NCI-H146 treated with DMSO at 0.1 percent for 48 hours (cell line): ENCODE measurements at regions not wholly inside any gene's neighbourhood (a gene's known extent, or its start where the extent isn't known, plus 50 kb on each side); places are given as distances from the start of the nearest gene placed in this dataset.

Experiments used
- DNase-seq: peaks from one replicate; lab custom pipeline; 2025; ENCODE audit not compliant: unreplicated experiment; lab: John Stamatoyannopoulos, UW

GRCh38 chr9:97747201-97747965 lies 50.2 kb upstream of the XPA start:
- DNase-seq = no peak

- no peak for DNase-seq
Observed at GRCh38 chr9:97748525-97748924, 51.4 kb upstream of the XPA start.

GRCh38 chr9:97749928-97750327 lies 52.8 kb upstream of the XPA start:
- DNase-seq = no peak

GRCh38 chr9:97751531-97751930 lies 54.4 kb upstream of the XPA start:
- DNase-seq = no peak

- no peak for DNase-seq
Observed at GRCh38 chr9:97752274-97752673, 55.1 kb upstream of the XPA start.

GRCh38 chr9:97753364-97753763 lies 56.2 kb upstream of the XPA start:
- no peak for DNase-seq

- no peak for DNase-seq
Observed at GRCh38 chr9:97753975-97754374, 56.8 kb upstream of the XPA start.

GRCh38 chr9:97755618-97756267 lies 58.6 kb upstream of the XPA start:
- no peak for DNase-seq

- no peak for DNase-seq
Observed at GRCh38 chr9:97756991-97757390, 59.9 kb upstream of the XPA start.

- DNase-seq = no peak
Observed at GRCh38 chr9:97758334-97758916, 61.3 kb upstream of the XPA start.

- no peak for DNase-seq
Observed at GRCh38 chr9:97759581-97760288, 62.6 kb upstream of the XPA start.

- peak; percentile 0 for DNase-seq
Observed at GRCh38 chr9:97761056-97761598, 64.0 kb upstream of the XPA start.

GRCh38 chr9:97761879-97762278 lies 64.7 kb upstream of the XPA start:
- DNase-seq = no peak

GRCh38 chr9:97763874-97764273 lies 66.7 kb upstream of the XPA start:
- no peak for DNase-seq

GRCh38 chr9:97766092-97766491 lies 69.0 kb upstream of the XPA start:
- no peak for DNase-seq

- no peak for DNase-seq
Observed at GRCh38 chr9:97766610-97767009, 69.5 kb upstream of the XPA start.

GRCh38 chr9:97767891-97768290 lies 70.8 kb upstream of the XPA start:
- no peak for DNase-seq

- no peak for DNase-seq
Observed at GRCh38 chr9:97768746-97769145, 71.6 kb upstream of the XPA start.

- no peak for DNase-seq
Observed at GRCh38 chr9:97769208-97769607, 72.1 kb upstream of the XPA start.

- no peak for DNase-seq
Observed at GRCh38 chr9:97770808-97771372, 73.8 kb upstream of the XPA start.

- DNase-seq = no peak
Observed at GRCh38 chr9:97771641-97772040, 74.5 kb upstream of the XPA start.
